A673 (cell line): ENCODE measurements at regions not wholly inside any gene's neighbourhood (a gene's known extent, or its start where the extent isn't known, plus 50 kb on each side); places are given as distances from the start of the nearest gene placed in this dataset.

Experiments used
- CTCF ChIP-seq: fragments of 300-800, 200-600 bp; sonication (generic); conservative IDR thresholded peaks from 2 replicates; pipeline ENCODE4 v1.5.1; 2017; ENCODE audit warnings: low read depth, mild to moderate bottlenecking, antibody characterized with exemption, low read length, moderate library complexity, mixed read lengths
- EZH2 ChIP-seq: fragments of 200-600 bp; sonication (generic); IDR thresholded peaks from 2 replicates; pipeline ENCODE4 v1.6.1; 2017; ENCODE audit warnings: borderline replicate concordance, low read depth, mild to moderate bottlenecking, mixed read lengths, antibody characterized with exemption, low read length; ENCODE audit not compliant: poor library complexity, severe bottlenecking

- TF ChIP-seq EZH2 = no peak
- TF ChIP-seq CTCF = no peak
These were observed 1054.4 kb upstream of the SPRY2 start for GRCh38 chr13:81395368-81395767.
